Right ventricle myocardium superior (tissue), 1 donor: ENCODE measurements at regions not wholly inside any gene's neighbourhood (a gene's known extent, or its start where the extent isn't known, plus 50 kb on each side); places are given as distances from the start of the nearest gene placed in this dataset.

Source experiments
- ATAC-seq: fragments of 200-7000 bp; cut with Tn5 transposase; one replicate; pipeline ENCODE4 v1.9.1; 2020; ENCODE audit warnings: mild to moderate bottlenecking; ENCODE audit not compliant: poor library complexity
- DNase-seq: peaks from one replicate; pipeline ENCODE4 v3.0.0-alpha.2; 2020
- intact Hi-C: fragments of 100-400 bp; cut with DNase I; formaldehyde crosslinking; loops from one replicate; pipeline ENCODE4 v1.11.2; 2022
- donor health status: DM: no; HTN: yes; CAD: no; lungs with severe emphysema.

- no peak for DNase-seq
- no peak for ATAC-seq
- intact Hi-C loops: no loop called here
These were observed 150.9 kb downstream of the SP3 start for GRCh38 chr2:173814306-173814705.

- intact Hi-C loops: no loop called here
- ATAC-seq (no peak), DNase-seq (no peak)
These were observed 149.4 kb downstream of the SP3 start for GRCh38 chr2:173815772-173816171.

DNA sequence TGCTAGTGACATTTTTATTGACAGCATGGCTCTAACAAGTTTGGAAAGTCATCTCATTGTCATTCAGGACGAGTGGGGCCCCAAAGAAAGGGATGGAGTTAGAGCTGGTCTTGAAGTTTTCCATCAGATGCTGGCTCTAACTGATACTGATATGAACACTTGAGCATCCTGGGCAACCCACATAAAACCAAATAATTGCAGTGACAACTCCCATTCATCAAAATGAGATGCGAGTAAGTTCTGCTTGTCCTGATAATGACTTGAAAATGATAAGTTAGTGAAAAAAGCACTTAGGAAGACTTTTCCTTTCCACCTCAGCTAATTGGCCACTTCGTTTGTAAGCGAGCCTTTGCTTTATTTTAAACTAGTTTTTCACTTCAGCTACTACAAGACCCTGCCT is 147.6 kb downstream of the SP3 start:
- intact Hi-C loops: no loop called here
- ATAC-seq (no peak), DNase-seq (no peak)

GRCh38 chr2:173818285-173818684 is 146.9 kb downstream of the SP3 start:
- DNase-seq: no peak
- intact Hi-C loops: no loop called here
- ATAC-seq: no peak

DNA sequence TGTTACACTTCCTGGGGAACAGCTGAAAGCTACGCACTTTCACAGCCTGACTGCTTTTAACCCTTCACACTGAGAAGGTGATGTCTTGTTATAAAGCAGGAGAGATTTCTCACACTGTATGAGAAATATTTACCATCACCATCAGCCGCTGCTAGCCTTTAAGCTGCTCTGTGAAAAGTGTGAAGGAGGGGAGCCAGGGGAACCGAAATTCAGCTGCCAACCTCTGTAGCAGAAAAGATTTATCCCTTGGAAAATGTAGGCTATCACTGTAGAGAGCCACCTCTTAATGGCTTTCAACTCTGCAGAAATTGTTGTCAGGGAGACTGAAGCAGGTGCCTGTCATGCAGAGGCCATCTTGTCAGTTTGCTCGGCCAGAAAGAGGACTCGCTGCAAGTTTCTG is 145.3 kb downstream of the SP3 start:
- intact Hi-C loops: no loop called here
- DNase-seq (no peak), ATAC-seq (no peak)

- DNase-seq (no peak), ATAC-seq (no peak)
- intact Hi-C loops: no loop called here
These were observed 143.7 kb downstream of the SP3 start for GRCh38 chr2:173821451-173821850.

GRCh38 chr2:173822889-173823542 is 142.2 kb downstream of the SP3 start:
- DNase-seq: no peak
- no peak for ATAC-seq
- intact Hi-C loops: no loop called here

GRCh38 chr2:173823543-173823939 is 141.6 kb downstream of the SP3 start:
- DNase-seq: no peak
- no peak for ATAC-seq
- intact Hi-C loops: no loop called here

DNA sequence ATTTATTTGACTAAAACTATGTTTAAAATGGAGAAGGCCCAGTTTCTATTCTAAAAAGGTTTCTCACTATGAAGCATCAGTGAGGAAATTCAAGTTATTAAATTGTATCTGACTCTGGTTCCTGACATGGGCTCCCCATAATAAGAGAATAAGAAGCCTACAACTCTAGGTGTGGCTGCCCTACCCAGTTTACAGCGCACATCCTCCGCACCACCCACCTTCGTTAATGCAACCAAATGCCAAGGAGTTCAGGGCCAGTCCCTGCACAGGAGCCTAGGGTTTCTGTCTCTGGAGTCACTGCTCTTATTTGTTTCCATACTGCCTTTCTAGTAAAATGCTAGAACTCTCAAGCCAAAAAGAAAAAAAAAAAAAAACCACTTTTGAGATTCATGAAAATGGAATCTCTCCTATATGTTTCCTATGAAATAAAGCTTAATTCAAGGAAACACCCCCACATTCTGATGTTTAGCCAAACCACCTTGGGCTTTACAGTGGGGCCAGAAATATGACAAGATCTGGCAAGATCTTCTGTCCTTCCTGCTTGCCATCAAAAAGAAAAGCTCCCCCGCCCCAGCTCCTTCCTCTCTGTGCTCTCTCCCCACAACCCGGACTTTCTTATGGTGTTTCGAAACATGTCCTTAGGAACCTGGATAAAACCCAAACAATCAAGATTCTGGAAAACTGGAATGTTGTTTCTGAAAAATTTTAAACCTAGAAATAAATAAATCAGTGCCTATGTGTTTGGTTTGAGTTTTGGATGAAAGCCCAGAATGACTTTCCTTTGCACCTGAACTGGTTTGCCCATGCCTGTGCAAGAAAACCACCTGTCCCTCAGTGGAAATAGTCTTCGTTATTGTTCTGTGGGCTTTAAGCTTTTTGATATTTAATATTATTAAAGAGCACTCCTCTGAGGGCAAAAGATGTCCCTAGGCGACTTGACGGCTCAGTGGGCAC is 136.7 kb downstream of the SP3 start:
- ATAC-seq (no peak), DNase-seq (no peak)
- intact Hi-C loops: no loop called here

DNA sequence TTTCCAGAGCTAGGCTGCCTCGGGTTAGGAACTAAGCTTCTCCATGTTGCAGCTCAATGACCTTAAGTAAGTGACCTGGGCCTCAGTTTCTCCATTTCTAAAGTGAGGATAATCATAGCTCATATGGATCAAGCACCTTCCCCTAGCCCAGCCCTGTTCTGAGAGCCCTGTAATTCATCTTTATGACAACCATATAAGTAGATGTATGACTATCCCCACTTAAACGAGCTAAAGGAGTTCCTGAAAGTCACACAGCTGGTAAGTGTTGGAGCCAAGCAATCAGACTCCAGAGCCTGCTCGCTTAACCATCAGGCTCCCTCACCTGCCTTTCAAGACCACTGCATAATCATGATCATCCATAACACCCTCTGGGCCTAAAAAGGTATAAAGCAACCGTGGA is 135.4 kb downstream of the SP3 start:
- ATAC-seq (no peak), DNase-seq (no peak)
- intact Hi-C loops: no loop called here

GRCh38 chr2:173830170-173830569 is 135.0 kb downstream of the SP3 start:
- intact Hi-C loops: no loop called here
- DNase-seq (no peak), ATAC-seq (peak; percentile 68)

GRCh38 chr2:173831312-173832229 is 133.6 kb downstream of the SP3 start:
- intact Hi-C loops: no loop called here
- peak; percentile 79 for DNase-seq

GRCh38 chr2:173834141-173834540 is 131.0 kb downstream of the SP3 start:
- no peak for ATAC-seq
- no peak for DNase-seq
- intact Hi-C loops: no loop called here

More at GRCh38 chr2:173831312-173832229, 133.6 kb downstream of the SP3 start:
- peak; percentile 85 for ATAC-seq

DNA sequence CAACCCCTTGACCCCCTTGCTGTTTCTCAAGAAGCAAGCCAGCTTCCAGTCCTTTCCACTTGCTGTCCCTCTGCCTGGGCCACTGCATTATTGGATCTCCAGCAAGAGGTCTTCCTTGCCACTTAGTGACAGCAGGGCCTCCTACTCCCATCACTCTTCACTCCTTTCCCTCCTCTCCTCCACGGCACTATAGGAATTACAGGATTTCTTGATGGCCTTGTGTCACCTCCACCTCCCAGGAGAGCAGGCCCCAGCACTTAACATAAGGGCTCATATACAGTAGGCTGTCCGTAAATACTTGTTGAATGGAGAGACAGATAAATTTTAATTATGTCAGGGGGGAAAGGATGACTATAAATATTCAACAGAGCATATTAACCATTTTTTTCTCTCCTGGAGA is 129.4 kb downstream of the SP3 start:
- intact Hi-C loops: no loop called here
- DNase-seq: no peak
- ATAC-seq: no peak

DNA sequence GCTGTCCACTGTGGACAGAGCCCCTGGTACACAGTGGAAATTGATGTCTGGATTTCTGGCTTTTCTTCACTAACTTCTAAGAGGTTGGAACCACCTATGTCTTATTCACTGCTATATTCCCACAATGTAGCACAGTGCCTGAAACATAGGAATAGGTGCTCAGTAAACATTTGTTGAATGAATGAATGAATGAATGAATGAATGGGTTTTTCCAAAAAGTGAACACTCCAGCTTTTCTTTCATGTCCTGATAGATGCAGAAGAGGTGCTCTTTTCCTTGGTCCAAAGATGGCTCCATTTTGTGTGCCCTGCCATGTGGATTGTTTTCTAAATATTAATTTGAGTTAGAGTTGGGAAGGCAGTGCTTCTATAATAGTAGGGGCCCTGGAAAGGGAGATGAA is 124.1 kb downstream of the SP3 start:
- no peak for ATAC-seq
- no peak for DNase-seq
- intact Hi-C loops: no loop called here

- no peak for ATAC-seq
- no peak for DNase-seq
- intact Hi-C loops: no loop called here
These were observed 121.6 kb downstream of the SP3 start for GRCh38 chr2:173843526-173843925.

- ATAC-seq: peak; percentile 79
- peak; percentile 69 for DNase-seq
- intact Hi-C loops: no loop called here
These were observed 114.0 kb downstream of the SP3 start for GRCh38 chr2:173851141-173851641.

GRCh38 chr2:173854141-173854540 is 111.0 kb downstream of the SP3 start:
- no peak for ATAC-seq
- no peak for DNase-seq
- intact Hi-C loops: no loop called here

DNA sequence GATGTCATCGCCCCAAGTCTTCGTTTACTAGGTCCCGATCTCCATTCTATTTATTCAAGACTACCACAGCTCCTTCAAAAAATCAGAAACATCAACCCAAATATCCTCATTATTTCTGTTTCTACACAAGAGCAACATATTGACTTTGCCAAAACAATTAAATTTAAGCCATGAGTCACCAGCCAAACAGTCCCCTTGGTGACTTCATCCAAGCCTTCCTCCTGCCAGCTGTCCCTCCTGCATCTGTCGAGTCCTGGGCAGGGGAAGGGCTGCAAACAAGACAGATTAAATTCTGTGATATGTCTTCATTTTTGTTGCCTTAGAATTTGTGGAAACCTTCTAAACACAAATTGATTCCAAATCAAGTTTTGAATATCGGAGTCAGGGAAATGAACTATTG is 110.3 kb downstream of the SP3 start:
- ATAC-seq (peak; percentile 64), DNase-seq (no peak)
- intact Hi-C loops: no loop called here
